ENCODE measurements at regions not wholly inside any gene's neighbourhood (a gene's known extent, or its start where the extent isn't known, plus 50 kb on each side); places are given as distances from the start of the nearest gene placed in this dataset.
A peak's percentile ranks its signal among the peaks of the same experiment; 100 is the strongest.

- no peak for DNase-seq (ENCODE audit: low read depth)
- no peak for TF ChIP-seq CTCF (conservative IDR thresholded peaks at IDR 0.05; ENCODE audit: control insufficient read depth, insufficient read depth, low read depth, low read length)
- H3K4me3 ChIP-seq (ENCODE audit: control insufficient read depth, low read depth, low read length) = no peak overlapping the region
Observed at GRCh38 chr3:145355206-145355605, 805.8 kb downstream of the PLOD2 start.

GRCh38 chr3:145357453-145357852 is 803.5 kb downstream of the PLOD2 start:
- no peak overlapping the region for H3K4me3 ChIP-seq (ENCODE audit: control insufficient read depth, low read depth, low read length)
- peak; percentile 1 for DNase-seq (ENCODE audit: low read depth)
- no peak for TF ChIP-seq CTCF (conservative IDR thresholded peaks at IDR 0.05; ENCODE audit: control insufficient read depth, insufficient read depth, low read depth, low read length)

GRCh38 chr3:145359040-145359439 is 801.9 kb downstream of the PLOD2 start:
- H3K4me3 ChIP-seq (ENCODE audit: control insufficient read depth, low read depth, low read length) = no peak overlapping the region
- no peak for DNase-seq (ENCODE audit: low read depth)
- no peak for TF ChIP-seq CTCF (conservative IDR thresholded peaks at IDR 0.05; ENCODE audit: control insufficient read depth, insufficient read depth, low read depth, low read length)

DNA sequence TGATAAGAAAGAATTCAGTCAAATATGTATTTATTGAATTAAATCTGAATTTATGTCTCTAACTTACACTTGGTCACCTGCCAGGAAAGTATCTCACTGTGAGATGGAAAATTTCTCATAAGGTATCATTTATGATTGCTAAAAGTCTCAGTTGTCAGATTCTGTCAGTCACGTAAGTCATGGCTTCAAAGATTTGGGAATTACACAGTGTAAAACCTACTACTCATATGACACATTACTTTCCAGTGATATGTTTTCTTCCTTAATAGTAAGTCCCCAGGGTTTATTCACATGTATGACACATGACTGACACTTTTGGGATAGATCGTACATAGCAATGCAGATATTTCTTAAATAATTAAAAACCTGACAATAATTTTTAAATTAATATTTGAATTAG is 792.2 kb downstream of the PLOD2 start:
- no peak for TF ChIP-seq CTCF (conservative IDR thresholded peaks at IDR 0.05; ENCODE audit: control insufficient read depth, insufficient read depth, low read depth, low read length)
- DNase-seq (ENCODE audit: low read depth) = no peak
- H3K4me3 ChIP-seq (ENCODE audit: control insufficient read depth, low read depth, low read length) = no peak overlapping the region

DNA sequence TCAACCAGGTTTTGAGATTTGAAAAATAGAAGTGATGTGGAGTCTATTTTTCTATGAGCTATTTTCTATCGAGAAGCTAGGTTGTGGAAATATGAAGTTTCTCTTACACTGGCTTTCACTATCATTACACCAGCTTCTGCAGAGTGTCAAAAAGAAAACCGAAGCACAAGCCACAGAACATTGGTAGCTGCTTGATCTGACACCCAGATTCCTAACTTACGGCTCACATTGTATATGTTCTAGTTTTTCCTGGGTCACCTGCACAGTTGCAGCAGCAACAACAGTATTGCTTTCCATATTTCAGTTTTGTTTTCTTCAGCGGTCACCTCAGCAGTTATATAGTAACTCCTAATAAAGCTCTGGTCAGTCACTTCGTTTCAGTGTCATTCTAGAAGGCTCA is 790.1 kb downstream of the PLOD2 start:
- H3K4me3 ChIP-seq (ENCODE audit: control insufficient read depth, low read depth, low read length) = no peak overlapping the region
- no peak for DNase-seq (ENCODE audit: low read depth)
- TF ChIP-seq CTCF (conservative IDR thresholded peaks at IDR 0.05; ENCODE audit: control insufficient read depth, insufficient read depth, low read depth, low read length) = no peak

GRCh38 chr3:145377301-145377700 is 783.7 kb downstream of the PLOD2 start:
- DNase-seq (ENCODE audit: low read depth) = no peak
- H3K4me3 ChIP-seq (ENCODE audit: control insufficient read depth, low read depth, low read length) = no peak overlapping the region
- TF ChIP-seq CTCF (conservative IDR thresholded peaks at IDR 0.05; ENCODE audit: control insufficient read depth, insufficient read depth, low read depth, low read length) = no peak

GRCh38 chr3:145383416-145383815 is 777.6 kb downstream of the PLOD2 start:
- no peak overlapping the region for H3K4me3 ChIP-seq (ENCODE audit: control insufficient read depth, low read depth, low read length)
- TF ChIP-seq CTCF (conservative IDR thresholded peaks at IDR 0.05; ENCODE audit: control insufficient read depth, insufficient read depth, low read depth, low read length) = no peak
- DNase-seq (ENCODE audit: low read depth) = no peak
